ENCODE measurements at regions not wholly inside any gene's neighbourhood (a gene's known extent, or its start where the extent isn't known, plus 50 kb on each side); places are given as distances from the start of the nearest gene placed in this dataset.

- H3K36me3 ChIP-seq (replicated peaks; ENCODE audit: insufficient read depth, low read length): no peaks in the 10 kb centered on the region
- H3K4me1 ChIP-seq (ENCODE audit: low read length): no peaks in the 10 kb centered on the region
- H3K4me3 ChIP-seq (ENCODE audit: low read length): no peak overlapping the region
- no peak for DNase-seq
- TF ChIP-seq EZH2phosphoT487 (IDR thresholded peaks at IDR 0.05; ENCODE audit: low read length): no peak
- TF ChIP-seq EZH2 (optimal IDR thresholded peaks at IDR 0.05; ENCODE audit: low read depth, low read length): no peak
- no peak for TF ChIP-seq CTCF (IDR thresholded peaks at IDR 0.05; ENCODE audit: low read length)
- H3K27me3 ChIP-seq (replicated peaks; ENCODE audit: insufficient read depth, low read length): no peaks in the 10 kb centered on the region
- H3K79me2 ChIP-seq (ENCODE audit: low read length): no peaks in the 10 kb centered on the region
- H3K9me3 ChIP-seq (replicated peaks; ENCODE audit: insufficient read depth, low read length): no peaks in the 10 kb centered on the region
- no peaks in the 10 kb centered on the region for H3F3A ChIP-seq (ENCODE audit: insufficient read depth, low read length)
- no peaks in the 10 kb centered on the region for H3K9me2 ChIP-seq (replicated peaks; ENCODE audit: insufficient read depth, low read length)
- H2AFZ ChIP-seq (ENCODE audit: low read length): no peak overlapping the region
- no peak overlapping the region for H3K27ac ChIP-seq (ENCODE audit: low read length)
- no peak overlapping the region for H3K4me2 ChIP-seq (ENCODE audit: low read depth, low read length)
- no peaks in the 10 kb centered on the region for H4K20me1 ChIP-seq (ENCODE audit: insufficient read depth, low read length)
- no peak overlapping the region for H3K9ac ChIP-seq (ENCODE audit: low read length)
Measured at GRCh38 chr4:67201334-67201733, 344.0 kb downstream of the CENPC start.

- Histone ChIP-seq H4K20me1 (ENCODE audit: insufficient read depth, low read length) (no peaks in the 10 kb centered on the region), H3K4me3 (ENCODE audit: low read length) (no peak overlapping the region), H3K9ac (ENCODE audit: low read length) (no peak overlapping the region), H3K79me2 (ENCODE audit: low read length) (no peaks in the 10 kb centered on the region), H3K27me3 (replicated peaks; ENCODE audit: insufficient read depth, low read length) (no peaks in the 10 kb centered on the region), H3K9me3 (replicated peaks; ENCODE audit: insufficient read depth, low read length) (no peaks in the 10 kb centered on the region), H3K27ac (ENCODE audit: low read length) (no peak overlapping the region), H3F3A (ENCODE audit: insufficient read depth, low read length) (no peaks in the 10 kb centered on the region), H3K9me2 (replicated peaks; ENCODE audit: insufficient read depth, low read length) (no peaks in the 10 kb centered on the region), H3K4me2 (ENCODE audit: low read depth, low read length) (no peak overlapping the region), H3K36me3 (replicated peaks; ENCODE audit: insufficient read depth, low read length) (no peaks in the 10 kb centered on the region), H3K4me1 (ENCODE audit: low read length) (no peaks in the 10 kb centered on the region), H2AFZ (ENCODE audit: low read length) (no peak overlapping the region)
- no peak for DNase-seq
- TF ChIP-seq EZH2phosphoT487 (IDR thresholded peaks at IDR 0.05; ENCODE audit: low read length): no peak
- peak; percentile 17 for TF ChIP-seq CTCF (IDR thresholded peaks at IDR 0.05; ENCODE audit: low read length)
Measured at GRCh38 chr4:67198727-67199126, 346.6 kb downstream of the CENPC start.

GRCh38 chr4:67167849-67168248 lies 377.5 kb downstream of the CENPC start:
- Histone ChIP-seq H3F3A (ENCODE audit: insufficient read depth, low read length) (no peaks in the 10 kb centered on the region), H3K4me1 (ENCODE audit: low read length) (no peaks in the 10 kb centered on the region), H4K20me1 (ENCODE audit: insufficient read depth, low read length) (no peaks in the 10 kb centered on the region), H3K36me3 (replicated peaks; ENCODE audit: insufficient read depth, low read length) (no peaks in the 10 kb centered on the region), H3K9me2 (replicated peaks; ENCODE audit: insufficient read depth, low read length) (no peaks in the 10 kb centered on the region), H3K79me2 (ENCODE audit: low read length) (no peaks in the 10 kb centered on the region), H3K27ac (ENCODE audit: low read length) (no peak overlapping the region), H3K4me2 (ENCODE audit: low read depth, low read length) (no peak overlapping the region), H2AFZ (ENCODE audit: low read length) (no peak overlapping the region), H3K27me3 (replicated peaks; ENCODE audit: insufficient read depth, low read length) (no peaks in the 10 kb centered on the region), H3K4me3 (ENCODE audit: low read length) (no peak overlapping the region), H3K9ac (ENCODE audit: low read length) (no peak overlapping the region), H3K9me3 (replicated peaks; ENCODE audit: insufficient read depth, low read length) (no peaks in the 10 kb centered on the region)
- DNase-seq: no peak
- TF ChIP-seq CTCF (IDR thresholded peaks at IDR 0.05; ENCODE audit: low read length) (no peak), EZH2phosphoT487 (IDR thresholded peaks at IDR 0.05; ENCODE audit: low read length) (no peak), EZH2 (optimal IDR thresholded peaks at IDR 0.05; ENCODE audit: low read depth, low read length) (no peak)

Data from MM.1S (cell line).